T-helper 17 cell (primary cell): ENCODE measurements at regions not wholly inside any gene's neighbourhood (a gene's known extent, or its start where the extent isn't known, plus 50 kb on each side); places are given as distances from the start of the nearest gene placed in this dataset.

Source experiments
- ATAC-seq: fragments of 150-1000 bp; cut with Tn5 transposase; 2 replicates; pipeline ENCODE4 v1.10.0; 2021; ENCODE audit warnings: mild to moderate bottlenecking, moderate library complexity
- DNase-seq, 3 donors: peaks; one replicate each; pipeline versions ENCODE4 v3.0.0 to v3.0.0-alpha.2; 2020 to 2021
- H3K9me3 ChIP-seq: one replicate; pipeline ENCODE4 v1.7.0; 2013; ENCODE audit warnings: low read length, mild to moderate bottlenecking; ENCODE audit not compliant: control insufficient read depth, poor library complexity, severe bottlenecking
- H3K27ac Mint-ChIP-seq: one replicate; pipeline ENCODE4 v1.8.0; 2022; ENCODE audit warnings: mild to moderate bottlenecking, moderate library complexity, mixed read lengths
- H3K27me3 Mint-ChIP-seq: one replicate; pipeline ENCODE4 v1.8.0; 2022; ENCODE audit warnings: mixed read lengths
- H3K36me3 Mint-ChIP-seq: one replicate; pipeline ENCODE4 v1.8.0; 2022; ENCODE audit warnings: low read depth, mixed read lengths
- H3K4me1 Mint-ChIP-seq: one replicate; pipeline ENCODE4 v1.8.0; 2022; ENCODE audit warnings: mild to moderate bottlenecking, mixed read lengths
- H3K4me3 Mint-ChIP-seq: one replicate; pipeline ENCODE4 v1.8.0; 2022; ENCODE audit warnings: mild to moderate bottlenecking, moderate library complexity, mixed read lengths

GRCh38 chr10:31154996-31155395 is 123.3 kb upstream of the ZNF438 start:
- H3K27ac Mint-ChIP-seq, result no peak overlapping the region
- no peak overlapping the region for H3K4me3 Mint-ChIP-seq
- DNase-seq, result no peak
- no peaks in the 10 kb centered on the region for H3K9me3 ChIP-seq
- no peaks in the 10 kb centered on the region for H3K36me3 Mint-ChIP-seq
- no peak for ATAC-seq
- no peaks in the 10 kb centered on the region for H3K27me3 Mint-ChIP-seq
- H3K4me1 Mint-ChIP-seq, result no peaks in the 10 kb centered on the region

GRCh38 chr10:31157123-31158010 is 125.7 kb upstream of the ZNF438 start:
- H3K27ac Mint-ChIP-seq, result no peak overlapping the region
- H3K36me3 Mint-ChIP-seq, result no peaks in the 10 kb centered on the region
- no peak overlapping the region for H3K4me3 Mint-ChIP-seq
- no peak for ATAC-seq
- no peak for DNase-seq
- H3K4me1 Mint-ChIP-seq, result no peaks in the 10 kb centered on the region
- H3K27me3 Mint-ChIP-seq, result no peaks in the 10 kb centered on the region
- no peaks in the 10 kb centered on the region for H3K9me3 ChIP-seq

- Mint-ChIP-seq H3K27ac (no peak overlapping the region), H3K4me1 (no peaks in the 10 kb centered on the region), H3K36me3 (no peaks in the 10 kb centered on the region), H3K4me3 (no peak overlapping the region), H3K27me3 (no peaks in the 10 kb centered on the region)
- DNase-seq, result no peak
- no peak for ATAC-seq
- H3K9me3 ChIP-seq, result no peaks in the 10 kb centered on the region
Measured at GRCh38 chr10:31158011-31158658, 126.5 kb upstream of the ZNF438 start.

- no peaks in the 10 kb centered on the region for H3K9me3 ChIP-seq
- Mint-ChIP-seq H3K36me3 (peaks cover 2% of the 10 kb centered on the region), H3K27ac (no peak overlapping the region), H3K27me3 (peaks cover 9% of the 10 kb centered on the region), H3K4me3 (no peak overlapping the region), H3K4me1 (no peaks in the 10 kb centered on the region)
- DNase-seq, result no peak
- ATAC-seq, result no peak
Measured at GRCh38 chr10:31166606-31167005, 134.9 kb upstream of the ZNF438 start.

- H3K27me3 Mint-ChIP-seq, result peaks cover 9% of the 10 kb centered on the region
- peaks cover 2% of the 10 kb centered on the region for H3K36me3 Mint-ChIP-seq
- H3K9me3 ChIP-seq, result no peaks in the 10 kb centered on the region
- no peak overlapping the region for H3K4me3 Mint-ChIP-seq
- ATAC-seq, result no peak
- H3K4me1 Mint-ChIP-seq, result no peaks in the 10 kb centered on the region
- no peak overlapping the region for H3K27ac Mint-ChIP-seq
- no peak for DNase-seq
Measured at GRCh38 chr10:31170636-31171035, 139.0 kb upstream of the ZNF438 start.

GRCh38 chr10:31171402-31172083 is 139.9 kb upstream of the ZNF438 start:
- H3K9me3 ChIP-seq, result no peaks in the 10 kb centered on the region
- DNase-seq (no peak), ATAC-seq (no peak)
- Mint-ChIP-seq H3K27me3 (peaks cover 9% of the 10 kb centered on the region), H3K27ac (no peak overlapping the region), H3K4me3 (no peak overlapping the region), H3K4me1 (no peaks in the 10 kb centered on the region), H3K36me3 (no peaks in the 10 kb centered on the region)

- Mint-ChIP-seq H3K27me3 (peaks cover 1% of the 10 kb centered on the region), H3K27ac (no peak overlapping the region), H3K4me3 (no peak overlapping the region), H3K36me3 (no peaks in the 10 kb centered on the region), H3K4me1 (no peaks in the 10 kb centered on the region)
- ATAC-seq (no peak), DNase-seq (no peak)
- H3K9me3 ChIP-seq, result no peaks in the 10 kb centered on the region
Measured at GRCh38 chr10:31172925-31173324, 141.3 kb upstream of the ZNF438 start.

GRCh38 chr10:31173752-31174151 is 142.1 kb upstream of the ZNF438 start:
- no peak overlapping the region for H3K4me3 Mint-ChIP-seq
- ATAC-seq (no peak), DNase-seq (no peak)
- no peaks in the 10 kb centered on the region for H3K9me3 ChIP-seq
- H3K36me3 Mint-ChIP-seq, result no peaks in the 10 kb centered on the region
- H3K27me3 Mint-ChIP-seq, result no peaks in the 10 kb centered on the region
- no peaks in the 10 kb centered on the region for H3K4me1 Mint-ChIP-seq
- H3K27ac Mint-ChIP-seq, result no peak overlapping the region

- Mint-ChIP-seq H3K4me1 (no peaks in the 10 kb centered on the region), H3K27me3 (peaks cover 11% of the 10 kb centered on the region), H3K27ac (no peak overlapping the region), H3K4me3 (no peak overlapping the region), H3K36me3 (no peaks in the 10 kb centered on the region)
- no peaks in the 10 kb centered on the region for H3K9me3 ChIP-seq
- no peak for DNase-seq
- ATAC-seq, result no peak
Measured at GRCh38 chr10:31179091-31179680, 139.8 kb upstream of the ZEB1 start.

GRCh38 chr10:31186225-31187000 is 132.6 kb upstream of the ZEB1 start:
- no peak for ATAC-seq
- Mint-ChIP-seq H3K36me3 (no peaks in the 10 kb centered on the region), H3K27ac (no peak overlapping the region), H3K27me3 (peaks cover 5% of the 10 kb centered on the region), H3K4me1 (no peaks in the 10 kb centered on the region), H3K4me3 (no peak overlapping the region)
- no peaks in the 10 kb centered on the region for H3K9me3 ChIP-seq
- no peak for DNase-seq

- ATAC-seq (no peak), DNase-seq (no peak)
- Mint-ChIP-seq H3K4me3 (no peak overlapping the region), H3K36me3 (no peaks in the 10 kb centered on the region), H3K4me1 (no peaks in the 10 kb centered on the region), H3K27me3 (peaks cover under 1% of the 10 kb centered on the region), H3K27ac (no peak overlapping the region)
- no peaks in the 10 kb centered on the region for H3K9me3 ChIP-seq
Measured at GRCh38 chr10:31187182-31187581, 131.8 kb upstream of the ZEB1 start.

GRCh38 chr10:31187607-31188210 is 131.3 kb upstream of the ZEB1 start:
- H3K36me3 Mint-ChIP-seq, result no peaks in the 10 kb centered on the region
- no peaks in the 10 kb centered on the region for H3K9me3 ChIP-seq
- no peaks in the 10 kb centered on the region for H3K4me1 Mint-ChIP-seq
- H3K27ac Mint-ChIP-seq, result no peak overlapping the region
- ATAC-seq (no peak), DNase-seq (no peak)
- no peak overlapping the region for H3K4me3 Mint-ChIP-seq
- peaks cover under 1% of the 10 kb centered on the region for H3K27me3 Mint-ChIP-seq
